Kidney (tissue), 13 donors: ENCODE measurements at regions not wholly inside any gene's neighbourhood (a gene's known extent, or its start where the extent isn't known, plus 50 kb on each side); places are given as distances from the start of the nearest gene placed in this dataset.
"Not testable (repeated sequence)": the region's sequence is repeated elsewhere in the genome, so short reads cannot be mapped to it uniquely, and the experiment has no call there.

Source experiments
- DNase-seq, 5 donors: peaks; one replicate each; pipeline ENCODE4 v3.0.0-alpha.2; 2013 to 2020
- FAIRE-seq: peaks from 2 replicates; lab custom pipeline; 2012; peaks lifted over from hg19 to GRCh38; lab: Jason Lieb, UNC
- H3K27ac ChIP-seq, 2 donors: one replicate each; pipeline ENCODE4 v1.7.0; 2013; ENCODE audit warnings: low read depth in 2 of 2, low read length in 2 of 2, inconsistent platforms in 1 of 2
- H3K27me3 ChIP-seq: one replicate; pipeline ENCODE4 v1.7.1; 2013; ENCODE audit warnings: low read length, inconsistent platforms; ENCODE audit not compliant: control insufficient read depth, insufficient read depth
- H3K36me3 ChIP-seq, 3 donors: one replicate each; pipeline versions ENCODE4 v1.7.0 to v1.7.1; 2013; ENCODE audit warnings: low read length in 3 of 3, control low read depth in 1 of 3, inconsistent platforms in 1 of 3; ENCODE audit not compliant: insufficient read depth in 3 of 3, control insufficient read depth in 2 of 3
- H3K4me1 ChIP-seq, 3 donors: one replicate each; pipeline versions ENCODE4 v1.7.0 to v1.7.1; 2013; ENCODE audit warnings: low read length in 3 of 3, inconsistent platforms in 1 of 3, low read depth in 1 of 3; ENCODE audit not compliant: control insufficient read depth in 2 of 3, insufficient read depth in 2 of 3
- H3K4me3 ChIP-seq, 3 donors: one replicate each; pipeline versions ENCODE4 v1.7.0 to v1.8.1; 2013; ENCODE audit warnings: low read length in 3 of 3, control low read depth in 1 of 3, inconsistent platforms in 1 of 3
- H3K9ac ChIP-seq, 3 donors: one replicate each; pipeline versions ENCODE4 v1.7.0 to v1.7.1; 2013; ENCODE audit warnings: low read length in 3 of 3, control low read depth in 1 of 3, inconsistent platforms in 1 of 3
- H3K9me3 ChIP-seq, 3 donors: one replicate each; pipeline versions ENCODE4 v1.7.0 to v1.7.1; 2013; ENCODE audit warnings: low read length in 3 of 3, control low read depth in 1 of 3, inconsistent platforms in 1 of 3; ENCODE audit not compliant: control insufficient read depth in 2 of 3, insufficient read depth in 1 of 3
- CTCF ChIP-seq: IDR thresholded peaks from 3 replicates; pipeline ENCODE4 v1.5.1; 2012; ENCODE audit warnings: mild to moderate bottlenecking, moderate library complexity, borderline replicate concordance; ENCODE audit not compliant: insufficient read depth; ENCODE audit errors: extremely low read depth
- intact Hi-C: fragments of 100-400 bp; cut with DNase I; formaldehyde crosslinking; loops from one replicate; pipeline ENCODE4 v1.11.1; 2022
- donor health status: control.
- donor health status: control.
- donor health status: control.
- donor health status: control.
- donor health status: control.
- donor health status: DM: yes; HTN: yes; CAD: no.
- donor health status: Normal renal cell carcinoma (clear cell type).

- Histone ChIP-seq H3K27ac (no peak overlapping the region), H3K9me3 (no peaks in the 10 kb centered on the region), H3K36me3 (no peaks in the 10 kb centered on the region), H3K27me3 (no peaks in the 10 kb centered on the region), H3K9ac (no peak overlapping the region), H3K4me1 (no peaks in the 10 kb centered on the region), H3K4me3 (no peak overlapping the region)
- DNase-seq (no peak), FAIRE-seq (no peak)
- TF ChIP-seq CTCF: no peak
- intact Hi-C loops: no loop called here
Measured at GRCh38 chr7:86372262-86372661, 271.4 kb upstream of the GRM3 start.

- intact Hi-C loops: no loop called here
- DNase-seq: no peak
- Histone ChIP-seq H3K9ac (no peak overlapping the region), H3K9me3 (no peaks in the 10 kb centered on the region), H3K27ac (no peak overlapping the region), H3K4me1 (no peaks in the 10 kb centered on the region), H3K27me3 (no peaks in the 10 kb centered on the region), H3K36me3 (no peaks in the 10 kb centered on the region), H3K4me3 (no peak overlapping the region)
- TF ChIP-seq CTCF: no peak
- FAIRE-seq: no peak
Measured at GRCh38 chr7:86366946-86367345, 276.8 kb upstream of the GRM3 start.

- H3K36me3 ChIP-seq, intact Hi-C loops, H3K27ac ChIP-seq, H3K4me1 ChIP-seq, FAIRE-seq, H3K9ac ChIP-seq, H3K9me3 ChIP-seq, H3K4me3 ChIP-seq, H3K27me3 ChIP-seq: not testable (repeated sequence)
- peak in 1 of 5 donors; percentile 9 for DNase-seq
Measured at GRCh38 chr7:86340407-86340806, 303.3 kb upstream of the GRM3 start.

GRCh38 chr7:86339051-86339450 lies 304.7 kb upstream of the GRM3 start:
- no peak for FAIRE-seq
- no peak for DNase-seq
- no peak overlapping the region for H3K9ac ChIP-seq
- H3K27me3 ChIP-seq: no peaks in the 10 kb centered on the region
- no peak overlapping the region for H3K4me3 ChIP-seq
- intact Hi-C loops: no loop called here
- H3K9me3 ChIP-seq: no peaks in the 10 kb centered on the region
- H3K27ac ChIP-seq: no peak overlapping the region
- TF ChIP-seq CTCF: no peak
- H3K4me1 ChIP-seq: no peaks in the 10 kb centered on the region
- no peaks in the 10 kb centered on the region for H3K36me3 ChIP-seq
